Fibroblast of gingiva (primary cell): ENCODE measurements at regions not wholly inside any gene's neighbourhood (a gene's known extent, or its start where the extent isn't known, plus 50 kb on each side); places are given as distances from the start of the nearest gene placed in this dataset.
"Not testable (repeated sequence)": the region's sequence is repeated elsewhere in the genome, so short reads cannot be mapped to it uniquely, and the experiment has no call there.

ENCODE experiments used
- DNase-seq: peaks from one replicate; pipeline ENCODE4 v3.0.0-alpha.2; 2011; ENCODE audit warnings: low read depth

GRCh38 chr2:67571785-67572718, 174.9 kb downstream of the ETAA1 start:
- DNase-seq: no peak

GRCh38 chr2:67572721-67573435, 175.7 kb downstream of the ETAA1 start:
- DNase-seq: peak; percentile 49

GRCh38 chr2:67574230-67574629, 177.1 kb downstream of the ETAA1 start:
- DNase-seq: peak; percentile 38

GRCh38 chr2:67576226-67576625, 179.1 kb downstream of the ETAA1 start:
- no peak for DNase-seq

- DNase-seq: no peak
These were observed 179.9 kb downstream of the ETAA1 start for GRCh38 chr2:67576991-67577390.

- no peak for DNase-seq
These were observed 182.1 kb downstream of the ETAA1 start for GRCh38 chr2:67579216-67579615.

- no peak for DNase-seq
These were observed 182.7 kb downstream of the ETAA1 start for GRCh38 chr2:67579806-67580205.

- DNase-seq: no peak
These were observed 184.6 kb downstream of the ETAA1 start for GRCh38 chr2:67581751-67582150.

GRCh38 chr2:67583185-67583584, 186.1 kb downstream of the ETAA1 start:
- no peak for DNase-seq

- no peak for DNase-seq
These were observed 188.3 kb downstream of the ETAA1 start for GRCh38 chr2:67585400-67585799.

- not testable (repeated sequence) for DNase-seq
These were observed 192.0 kb downstream of the ETAA1 start for GRCh38 chr2:67589121-67589520.

GRCh38 chr2:67594522-67594921, 197.4 kb downstream of the ETAA1 start:
- not testable (repeated sequence) for DNase-seq

GRCh38 chr2:67596871-67597270, 199.7 kb downstream of the ETAA1 start:
- no peak for DNase-seq

GRCh38 chr2:67599561-67599960, 202.4 kb downstream of the ETAA1 start:
- no peak for DNase-seq

GRCh38 chr2:67600222-67600871, 203.2 kb downstream of the ETAA1 start:
- no peak for DNase-seq

GRCh38 chr2:67600946-67601345, 203.8 kb downstream of the ETAA1 start:
- peak; percentile 14 for DNase-seq

GRCh38 chr2:67604360-67604759, 207.2 kb downstream of the ETAA1 start:
- DNase-seq: no peak

- peak; percentile 59 for DNase-seq
These were observed 215.5 kb downstream of the ETAA1 start for GRCh38 chr2:67612576-67613042.

- DNase-seq: no peak
These were observed 216.1 kb downstream of the ETAA1 start for GRCh38 chr2:67613227-67613626.

GRCh38 chr2:67614454-67614853, 217.3 kb downstream of the ETAA1 start:
- DNase-seq: no peak

- DNase-seq: peak; percentile 18
These were observed 219.6 kb downstream of the ETAA1 start for GRCh38 chr2:67616749-67617148.

- DNase-seq: peak; percentile 40
These were observed 222.1 kb downstream of the ETAA1 start for GRCh38 chr2:67619204-67619603.
